ENCODE measurements at regions not wholly inside any gene's neighbourhood (a gene's known extent, or its start where the extent isn't known, plus 50 kb on each side); places are given as distances from the start of the nearest gene placed in this dataset.

- Histone ChIP-seq H3K27ac (no peak overlapping the region), H3K9ac (ENCODE audit: insufficient read length) (no peak overlapping the region), H3K36me3 (ENCODE audit: insufficient read depth, low read length) (no peaks in the 10 kb centered on the region), H3K4me3 (no peak overlapping the region), H3K9me3 (ENCODE audit: low read depth, low read length) (no peaks in the 10 kb centered on the region)
- DNase-seq (ENCODE audit: low read depth, low spot score): no peak
- TF ChIP-seq POLR2AphosphoS5 (IDR thresholded peaks at IDR 0.05; ENCODE audit: borderline replicate concordance, low read depth, low read length) (no peak), FOXP2 (optimal IDR thresholded peaks at IDR 0.05; ENCODE audit: control extremely low read depth, extremely low read length, insufficient read depth) (no peak), EZH2 (IDR thresholded peaks at IDR 0.05) (no peak)
Measured at GRCh38 chr2:57878866-57879210, 167.8 kb upstream of the VRK2 start.

- no peak overlapping the region for H3K9ac ChIP-seq (ENCODE audit: insufficient read length)
- no peak for DNase-seq (ENCODE audit: low read depth, low spot score)
- no peak for TF ChIP-seq EZH2 (IDR thresholded peaks at IDR 0.05)
- no peak for TF ChIP-seq POLR2AphosphoS5 (IDR thresholded peaks at IDR 0.05; ENCODE audit: borderline replicate concordance, low read depth, low read length)
- TF ChIP-seq FOXP2 (optimal IDR thresholded peaks at IDR 0.05; ENCODE audit: control extremely low read depth, extremely low read length, insufficient read depth): no peak
- H3K36me3 ChIP-seq (ENCODE audit: insufficient read depth, low read length): no peaks in the 10 kb centered on the region
- H3K4me3 ChIP-seq: no peak overlapping the region
- no peak overlapping the region for H3K27ac ChIP-seq
- no peaks in the 10 kb centered on the region for H3K9me3 ChIP-seq (ENCODE audit: low read depth, low read length)
Measured at GRCh38 chr2:57880446-57880845, 166.2 kb upstream of the VRK2 start.

GRCh38 chr2:57880967-57881366 is 165.6 kb upstream of the VRK2 start:
- H3K36me3 ChIP-seq (ENCODE audit: insufficient read depth, low read length): no peaks in the 10 kb centered on the region
- no peak overlapping the region for H3K9ac ChIP-seq (ENCODE audit: insufficient read length)
- DNase-seq (ENCODE audit: low read depth, low spot score): no peak
- H3K4me3 ChIP-seq: no peak overlapping the region
- H3K27ac ChIP-seq: no peak overlapping the region
- H3K9me3 ChIP-seq (ENCODE audit: low read depth, low read length): no peaks in the 10 kb centered on the region
- TF ChIP-seq POLR2AphosphoS5 (IDR thresholded peaks at IDR 0.05; ENCODE audit: borderline replicate concordance, low read depth, low read length): no peak
- no peak for TF ChIP-seq EZH2 (IDR thresholded peaks at IDR 0.05)
- no peak for TF ChIP-seq FOXP2 (optimal IDR thresholded peaks at IDR 0.05; ENCODE audit: control extremely low read depth, extremely low read length, insufficient read depth)

GRCh38 chr2:57881998-57882888 is 164.4 kb upstream of the VRK2 start:
- DNase-seq (ENCODE audit: low read depth, low spot score): no peak
- no peak overlapping the region for H3K4me3 ChIP-seq
- no peak overlapping the region for H3K27ac ChIP-seq
- no peaks in the 10 kb centered on the region for H3K36me3 ChIP-seq (ENCODE audit: insufficient read depth, low read length)
- TF ChIP-seq EZH2 (IDR thresholded peaks at IDR 0.05) (no peak), POLR2AphosphoS5 (IDR thresholded peaks at IDR 0.05; ENCODE audit: borderline replicate concordance, low read depth, low read length) (no peak), FOXP2 (optimal IDR thresholded peaks at IDR 0.05; ENCODE audit: control extremely low read depth, extremely low read length, insufficient read depth) (no peak)
- H3K9me3 ChIP-seq (ENCODE audit: low read depth, low read length): no peaks in the 10 kb centered on the region
- no peak overlapping the region for H3K9ac ChIP-seq (ENCODE audit: insufficient read length)

- no peaks in the 10 kb centered on the region for H3K36me3 ChIP-seq (ENCODE audit: insufficient read depth, low read length)
- DNase-seq (ENCODE audit: low read depth, low spot score): no peak
- H3K9me3 ChIP-seq (ENCODE audit: low read depth, low read length): no peaks in the 10 kb centered on the region
- no peak for TF ChIP-seq POLR2AphosphoS5 (IDR thresholded peaks at IDR 0.05; ENCODE audit: borderline replicate concordance, low read depth, low read length)
- no peak for TF ChIP-seq EZH2 (IDR thresholded peaks at IDR 0.05)
- TF ChIP-seq FOXP2 (optimal IDR thresholded peaks at IDR 0.05; ENCODE audit: control extremely low read depth, extremely low read length, insufficient read depth): no peak
- H3K27ac ChIP-seq: no peak overlapping the region
- no peak overlapping the region for H3K4me3 ChIP-seq
- H3K9ac ChIP-seq (ENCODE audit: insufficient read length): no peak overlapping the region
Measured at GRCh38 chr2:57882895-57883515, 163.6 kb upstream of the VRK2 start.

- H3K9me3 ChIP-seq (ENCODE audit: low read depth, low read length): no peaks in the 10 kb centered on the region
- no peaks in the 10 kb centered on the region for H3K36me3 ChIP-seq (ENCODE audit: insufficient read depth, low read length)
- DNase-seq (ENCODE audit: low read depth, low spot score): no peak
- no peak for TF ChIP-seq POLR2AphosphoS5 (IDR thresholded peaks at IDR 0.05; ENCODE audit: borderline replicate concordance, low read depth, low read length)
- TF ChIP-seq FOXP2 (optimal IDR thresholded peaks at IDR 0.05; ENCODE audit: control extremely low read depth, extremely low read length, insufficient read depth): no peak
- TF ChIP-seq EZH2 (IDR thresholded peaks at IDR 0.05): no peak
- no peak overlapping the region for H3K4me3 ChIP-seq
- H3K9ac ChIP-seq (ENCODE audit: insufficient read length): no peak overlapping the region
- H3K27ac ChIP-seq: no peak overlapping the region
Measured at GRCh38 chr2:57884281-57884680, 162.3 kb upstream of the VRK2 start.

DNA sequence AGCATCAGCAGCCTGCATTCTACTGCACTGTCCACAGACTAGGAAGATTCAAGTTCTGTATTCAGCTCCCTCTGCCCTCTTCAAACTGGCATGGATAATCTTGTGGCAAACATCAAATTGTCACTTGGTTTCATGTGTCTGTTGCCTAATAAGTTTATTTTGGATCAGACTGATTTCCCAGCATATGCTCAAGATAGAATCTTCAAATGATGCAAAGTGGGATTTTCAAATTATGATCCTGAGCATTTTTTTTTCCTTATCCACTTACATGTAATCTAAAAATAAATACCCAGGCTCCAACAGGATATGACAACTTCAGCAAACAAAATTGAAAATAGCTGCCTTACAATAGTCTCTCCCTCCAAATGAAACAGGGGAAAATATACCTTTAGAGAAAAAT is 160.9 kb upstream of the VRK2 start:
- DNase-seq (ENCODE audit: low read depth, low spot score): no peak
- no peak for TF ChIP-seq POLR2AphosphoS5 (IDR thresholded peaks at IDR 0.05; ENCODE audit: borderline replicate concordance, low read depth, low read length)
- no peak for TF ChIP-seq FOXP2 (optimal IDR thresholded peaks at IDR 0.05; ENCODE audit: control extremely low read depth, extremely low read length, insufficient read depth)
- H3K36me3 ChIP-seq (ENCODE audit: insufficient read depth, low read length): no peaks in the 10 kb centered on the region
- H3K9me3 ChIP-seq (ENCODE audit: low read depth, low read length): no peaks in the 10 kb centered on the region
- H3K4me3 ChIP-seq: no peak overlapping the region
- no peak overlapping the region for H3K27ac ChIP-seq
- H3K9ac ChIP-seq (ENCODE audit: insufficient read length): no peak overlapping the region

DNA sequence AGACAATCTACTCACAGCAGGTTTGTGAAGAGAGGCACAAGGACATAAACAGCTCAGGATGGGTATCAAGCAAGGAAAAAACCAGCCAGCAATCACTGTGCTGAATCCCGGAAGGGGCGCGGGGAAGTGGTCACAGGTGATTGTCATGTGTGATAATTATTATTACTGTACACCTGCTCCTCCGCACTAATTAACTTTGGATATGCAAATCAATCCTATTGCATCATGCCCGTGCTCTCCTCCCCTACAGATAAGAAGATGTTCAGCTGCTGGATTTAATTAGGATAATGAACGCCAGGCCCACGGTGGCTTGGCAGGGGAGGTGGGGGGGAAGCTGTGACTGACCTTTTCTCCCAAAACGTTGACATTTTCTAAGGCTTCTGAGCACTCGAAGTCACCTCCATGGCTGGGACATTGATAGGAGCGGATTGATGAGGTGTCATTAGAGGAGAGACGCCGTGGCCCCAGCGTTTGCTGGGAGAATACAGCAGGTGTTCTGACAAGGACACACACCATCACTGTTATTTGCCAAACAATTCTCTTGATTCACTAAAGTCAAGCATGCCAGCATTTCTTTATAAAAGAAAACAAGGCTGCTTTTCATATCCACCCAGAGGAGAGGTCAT is 160.3 kb upstream of the VRK2 start:
- DNase-seq (ENCODE audit: low read depth, low spot score): no peak
- Histone ChIP-seq H3K9me3 (ENCODE audit: low read depth, low read length) (no peaks in the 10 kb centered on the region), H3K9ac (ENCODE audit: insufficient read length) (no peak overlapping the region), H3K36me3 (ENCODE audit: insufficient read depth, low read length) (no peaks in the 10 kb centered on the region), H3K27ac (no peak overlapping the region), H3K4me3 (no peak overlapping the region)
- TF ChIP-seq POLR2AphosphoS5 (IDR thresholded peaks at IDR 0.05; ENCODE audit: borderline replicate concordance, low read depth, low read length): no peak
- TF ChIP-seq EZH2 (IDR thresholded peaks at IDR 0.05): no peak
- no peak for TF ChIP-seq FOXP2 (optimal IDR thresholded peaks at IDR 0.05; ENCODE audit: control extremely low read depth, extremely low read length, insufficient read depth)
